ENCODE measurements at regions not wholly inside any gene's neighbourhood (a gene's known extent, or its start where the extent isn't known, plus 50 kb on each side); places are given as distances from the start of the nearest gene placed in this dataset.
A peak's percentile ranks its signal among the peaks of the same experiment; 100 is the strongest.

GRCh38 chr11:23021287-23021863, 161.1 kb upstream of the CCDC179 start:
- Histone ChIP-seq H3K4me3 (no peak overlapping the region), H3K27ac (no peak overlapping the region)
- DNase-seq (ENCODE audit: low spot score), result no peak
- peak; percentile 40 for TF ChIP-seq CTCF (IDR thresholded peaks at IDR 0.05)

- no peak overlapping the region for H3K4me3 ChIP-seq
- TF ChIP-seq CTCF (IDR thresholded peaks at IDR 0.05), result no peak
- H3K27ac ChIP-seq, result no peak overlapping the region
- DNase-seq (ENCODE audit: low spot score), result no peak
These were observed 162.6 kb upstream of the CCDC179 start for GRCh38 chr11:23022854-23023253.

GRCh38 chr11:23023319-23023718, 163.0 kb upstream of the CCDC179 start:
- TF ChIP-seq CTCF (IDR thresholded peaks at IDR 0.05), result no peak
- Histone ChIP-seq H3K27ac (no peak overlapping the region), H3K4me3 (no peak overlapping the region)
- DNase-seq (ENCODE audit: low spot score), result no peak

- Histone ChIP-seq H3K27ac (no peak overlapping the region), H3K4me3 (no peak overlapping the region)
- no peak for TF ChIP-seq CTCF (IDR thresholded peaks at IDR 0.05)
- DNase-seq (ENCODE audit: low spot score), result no peak
These were observed 180.8 kb upstream of the CCDC179 start for GRCh38 chr11:23041001-23041503.

- TF ChIP-seq CTCF (IDR thresholded peaks at IDR 0.05), result no peak
- no peak overlapping the region for H3K4me3 ChIP-seq
- no peak overlapping the region for H3K27ac ChIP-seq
- DNase-seq (ENCODE audit: low spot score), result no peak
These were observed 198.4 kb upstream of the CCDC179 start for GRCh38 chr11:23058656-23059055.

- no peak overlapping the region for H3K27ac ChIP-seq
- no peak for DNase-seq (ENCODE audit: low spot score)
- no peak overlapping the region for H3K4me3 ChIP-seq
- TF ChIP-seq CTCF (IDR thresholded peaks at IDR 0.05), result no peak
These were observed 203.0 kb upstream of the CCDC179 start for GRCh38 chr11:23063276-23063675.

- Histone ChIP-seq H3K4me3 (no peak overlapping the region), H3K27ac (no peak overlapping the region)
- no peak for TF ChIP-seq CTCF (IDR thresholded peaks at IDR 0.05)
- no peak for DNase-seq (ENCODE audit: low spot score)
These were observed 218.2 kb upstream of the CCDC179 start for GRCh38 chr11:23078289-23078971.

All from coronary artery (tissue), 2 donors.